ENCODE measurements at regions not wholly inside any gene's neighbourhood (a gene's known extent, or its start where the extent isn't known, plus 50 kb on each side); places are given as distances from the start of the nearest gene placed in this dataset.

DNA sequence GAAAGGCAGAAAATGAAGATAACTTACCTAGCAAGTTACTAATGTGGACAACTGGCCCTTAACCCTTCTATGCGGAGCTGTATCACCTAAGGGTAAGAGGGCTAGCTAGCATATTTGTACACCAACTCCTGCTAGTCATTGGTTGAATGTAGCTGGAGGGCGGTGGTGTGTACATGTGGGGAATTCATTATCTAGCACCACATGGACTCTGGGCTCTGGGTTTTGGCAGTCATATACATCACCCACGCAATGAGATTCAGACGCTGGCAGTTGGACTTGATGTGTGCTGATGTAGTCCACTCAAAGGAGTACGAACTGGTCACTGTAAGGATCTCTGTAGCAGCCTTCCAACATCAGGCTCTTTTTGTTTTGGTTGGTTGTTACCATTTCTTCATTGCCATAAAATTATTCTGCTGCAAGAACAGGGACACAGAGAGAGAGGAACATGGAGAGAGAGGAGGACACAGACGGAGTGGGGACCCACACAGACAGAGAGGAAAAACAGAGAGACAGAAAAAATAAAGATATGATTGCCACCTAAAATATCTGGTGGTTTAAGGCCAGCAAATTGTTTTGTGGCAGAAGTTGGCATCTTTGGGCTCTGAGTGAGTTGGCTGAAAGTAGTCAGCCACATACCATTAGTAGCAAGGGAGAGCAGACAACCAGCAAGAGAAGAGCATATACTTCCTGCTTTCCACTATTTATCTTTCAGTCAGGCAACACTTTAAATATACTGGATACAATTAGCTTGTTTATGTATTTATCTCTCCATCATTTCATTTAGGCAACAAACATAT lies 76.7 kb upstream of the MTPN start:
- H3K4me3 Mint-ChIP-seq, result no peak overlapping the region
- no peaks in the 10 kb centered on the region for H3K4me1 Mint-ChIP-seq (ENCODE audit: low read depth)
- peaks cover 14% of the 10 kb centered on the region for H3K36me3 Mint-ChIP-seq (ENCODE audit: insufficient read depth)
- no peaks in the 10 kb centered on the region for H3K9me3 Mint-ChIP-seq
- no peak for DNase-seq
- no peaks in the 10 kb centered on the region for H3K27me3 Mint-ChIP-seq (ENCODE audit: low read depth)
- ATAC-seq, result no peak

DNA sequence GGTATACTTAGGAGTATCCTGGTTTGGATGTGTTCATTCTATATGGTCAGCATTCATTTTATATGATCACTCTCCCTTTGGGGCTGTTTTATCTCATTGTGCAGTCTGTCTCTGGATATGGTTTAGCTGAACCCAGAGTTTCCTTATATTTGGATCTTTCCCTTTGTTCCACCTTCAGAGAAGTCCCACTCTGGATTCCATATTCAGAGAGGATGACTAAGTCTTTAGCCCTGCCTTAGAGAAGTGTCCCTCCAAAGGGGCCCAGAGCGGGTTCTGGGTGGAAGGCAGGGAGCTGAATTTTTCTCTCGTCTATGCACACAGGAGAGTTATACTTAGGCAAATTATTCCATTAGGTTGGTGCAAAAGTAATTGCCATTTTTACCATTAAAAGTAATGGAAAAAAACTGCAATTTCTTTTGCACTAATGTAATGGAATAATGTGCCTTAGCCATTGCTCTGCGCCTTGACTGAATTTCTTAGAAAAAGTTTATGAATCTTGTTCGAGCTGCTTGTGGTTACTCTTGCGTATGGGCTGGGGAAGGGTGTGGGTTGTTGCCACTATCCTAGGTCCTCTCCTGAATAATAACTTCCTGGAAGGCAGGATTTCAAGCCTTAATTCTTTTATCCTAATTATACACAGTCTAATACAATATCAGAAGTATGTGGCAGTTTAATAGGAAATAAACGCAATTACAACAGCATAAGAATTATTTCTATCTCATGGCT lies 74.2 kb upstream of the MTPN start:
- no peak for ATAC-seq
- Mint-ChIP-seq H3K9me3 (peaks cover 4% of the 10 kb centered on the region), H3K4me1 (ENCODE audit: low read depth) (no peaks in the 10 kb centered on the region), H3K27me3 (ENCODE audit: low read depth) (no peaks in the 10 kb centered on the region), H3K4me3 (no peak overlapping the region), H3K36me3 (ENCODE audit: insufficient read depth) (peaks cover 27% of the 10 kb centered on the region)
- DNase-seq, result no peak

DNA sequence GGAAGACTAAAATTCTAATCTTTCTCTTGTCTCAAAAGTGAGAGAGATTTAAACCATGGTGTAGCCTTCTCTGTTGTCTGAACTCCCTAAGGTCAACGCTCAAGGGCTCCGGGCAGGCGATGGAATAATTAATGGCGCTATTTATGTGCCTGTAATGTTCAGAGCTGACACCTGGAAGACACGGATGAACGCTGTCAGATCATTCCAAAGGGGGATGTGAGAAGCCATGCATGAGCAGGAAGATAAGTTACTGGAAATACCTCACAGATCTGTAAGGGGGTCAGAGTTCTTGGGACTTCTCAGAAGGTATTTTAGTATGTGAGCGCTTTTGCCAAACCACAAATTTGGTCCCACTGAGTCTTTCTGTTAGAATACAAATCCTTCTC lies 73.3 kb upstream of the MTPN start:
- no peaks in the 10 kb centered on the region for H3K27me3 Mint-ChIP-seq (ENCODE audit: low read depth)
- no peak overlapping the region for H3K4me3 Mint-ChIP-seq
- peaks cover 29% of the 10 kb centered on the region for H3K36me3 Mint-ChIP-seq (ENCODE audit: insufficient read depth)
- peaks cover 6% of the 10 kb centered on the region for H3K9me3 Mint-ChIP-seq
- H3K4me1 Mint-ChIP-seq (ENCODE audit: low read depth), result no peaks in the 10 kb centered on the region
- no peak for ATAC-seq
- DNase-seq, result no peak

DNA sequence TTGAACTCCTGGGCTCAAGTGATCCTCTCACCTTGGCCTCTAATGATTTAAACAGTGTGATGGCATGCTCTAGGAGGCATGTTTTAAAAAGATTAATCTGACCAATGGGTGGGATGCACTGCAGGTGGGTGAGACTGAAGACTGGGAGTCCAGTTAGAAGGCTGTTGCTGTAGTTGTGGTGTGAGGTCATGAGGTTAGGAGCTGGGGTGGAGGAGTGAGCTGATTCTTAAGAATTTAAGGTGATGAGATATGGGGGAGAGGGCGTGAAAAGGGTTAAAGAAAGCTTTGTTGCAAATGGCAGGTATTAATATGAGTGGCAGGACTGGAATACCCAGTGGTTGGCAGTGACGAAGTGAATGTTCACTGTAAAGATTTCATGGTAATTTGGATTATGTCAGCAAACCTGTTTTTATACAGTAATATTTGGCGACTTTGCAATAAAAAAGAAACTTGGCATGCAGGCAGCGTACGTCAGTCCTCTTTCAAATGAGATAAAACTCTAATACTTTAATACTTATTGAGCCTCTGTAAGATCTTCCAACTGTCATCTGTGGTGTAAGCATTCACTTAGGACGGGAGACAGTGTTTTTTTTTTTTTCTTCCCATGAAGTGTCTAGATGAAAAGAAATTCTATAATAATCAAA lies 72.8 kb upstream of the MTPN start:
- no peak overlapping the region for H3K4me3 Mint-ChIP-seq
- H3K4me1 Mint-ChIP-seq (ENCODE audit: low read depth), result no peaks in the 10 kb centered on the region
- H3K36me3 Mint-ChIP-seq (ENCODE audit: insufficient read depth), result peaks cover 34% of the 10 kb centered on the region
- H3K27me3 Mint-ChIP-seq (ENCODE audit: low read depth), result no peaks in the 10 kb centered on the region
- ATAC-seq (no peak), DNase-seq (no peak)
- peaks cover 7% of the 10 kb centered on the region for H3K9me3 Mint-ChIP-seq

DNA sequence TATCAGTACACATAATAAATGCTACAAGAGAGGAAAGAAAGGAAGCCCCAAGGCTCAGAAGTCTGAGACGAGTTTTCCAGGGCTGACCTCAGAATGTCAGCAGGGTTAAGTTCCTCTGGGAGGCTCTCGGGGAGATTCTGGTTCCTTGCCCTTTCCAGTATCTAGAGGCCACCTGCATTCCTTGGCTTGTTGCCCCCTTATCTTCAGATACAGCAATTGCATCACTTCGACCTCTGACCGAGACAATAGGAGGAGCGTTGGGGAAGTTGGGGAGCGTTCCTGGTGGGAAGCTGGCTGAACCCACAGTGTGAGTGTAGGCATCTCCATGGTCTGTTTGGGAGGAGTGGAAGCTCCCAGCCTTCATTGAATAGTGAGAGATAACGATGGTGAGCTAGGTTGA lies 72.0 kb upstream of the MTPN start:
- H3K27me3 Mint-ChIP-seq (ENCODE audit: low read depth), result no peaks in the 10 kb centered on the region

DNA sequence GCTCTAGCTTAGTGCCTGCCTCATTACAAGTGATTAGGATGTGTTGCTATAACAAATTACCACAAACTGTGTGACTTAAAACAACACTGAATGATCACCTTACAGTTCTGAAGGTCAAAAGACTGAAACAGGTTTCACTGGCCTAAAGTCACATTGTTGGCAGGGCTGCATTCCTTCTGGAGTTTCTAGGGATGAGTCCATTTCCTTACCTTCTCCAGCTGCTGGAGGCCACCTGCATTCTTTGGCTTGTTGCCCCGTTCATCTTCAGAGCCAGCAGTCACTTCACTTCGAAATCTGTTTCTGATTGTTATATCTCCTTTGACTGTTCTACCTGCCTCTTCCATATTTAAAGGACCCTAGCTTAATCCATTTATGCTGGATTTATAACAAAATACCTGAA lies 69.4 kb upstream of the MTPN start:
- Mint-ChIP-seq H3K4me1 (ENCODE audit: low read depth) (no peaks in the 10 kb centered on the region), H3K27me3 (ENCODE audit: low read depth) (no peaks in the 10 kb centered on the region), H3K36me3 (ENCODE audit: insufficient read depth) (peaks cover 31% of the 10 kb centered on the region), H3K4me3 (no peak overlapping the region), H3K9me3 (peaks cover 7% of the 10 kb centered on the region)
- no peak for ATAC-seq
- no peak for DNase-seq

More for the DNA sequence above, 72.0 kb upstream of the MTPN start:
- Mint-ChIP-seq H3K36me3 (ENCODE audit: insufficient read depth) (peaks cover 32% of the 10 kb centered on the region), H3K4me1 (ENCODE audit: low read depth) (no peaks in the 10 kb centered on the region), H3K4me3 (no peak overlapping the region), H3K9me3 (peaks cover 7% of the 10 kb centered on the region)
- ATAC-seq (no peak), DNase-seq (no peak)

DNA sequence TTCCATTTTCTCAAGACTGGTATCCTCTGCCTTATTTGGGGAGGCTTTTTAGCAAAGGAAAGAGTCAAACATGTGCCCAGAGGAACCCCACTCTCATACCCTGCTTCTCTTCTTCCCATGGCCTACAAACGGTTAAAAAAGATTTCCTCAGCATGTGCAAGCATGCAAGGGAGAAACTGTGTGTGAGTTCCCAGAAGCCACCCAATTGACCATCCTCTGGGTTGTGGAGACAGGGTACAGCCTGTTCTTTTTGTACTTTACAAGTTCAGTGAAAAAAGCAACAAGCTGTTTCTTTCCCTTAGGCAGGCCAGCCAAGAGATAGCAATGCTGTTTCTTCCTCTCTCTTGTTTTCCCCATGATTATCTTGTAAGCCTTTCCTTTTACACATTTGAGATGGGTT lies 68.8 kb upstream of the MTPN start:
- no peak overlapping the region for H3K4me3 Mint-ChIP-seq
- no peak for DNase-seq
- H3K4me1 Mint-ChIP-seq (ENCODE audit: low read depth), result no peaks in the 10 kb centered on the region
- no peak for ATAC-seq
- H3K27me3 Mint-ChIP-seq (ENCODE audit: low read depth), result no peaks in the 10 kb centered on the region
- peaks cover 7% of the 10 kb centered on the region for H3K9me3 Mint-ChIP-seq
- H3K36me3 Mint-ChIP-seq (ENCODE audit: insufficient read depth), result peaks cover 31% of the 10 kb centered on the region

DNA sequence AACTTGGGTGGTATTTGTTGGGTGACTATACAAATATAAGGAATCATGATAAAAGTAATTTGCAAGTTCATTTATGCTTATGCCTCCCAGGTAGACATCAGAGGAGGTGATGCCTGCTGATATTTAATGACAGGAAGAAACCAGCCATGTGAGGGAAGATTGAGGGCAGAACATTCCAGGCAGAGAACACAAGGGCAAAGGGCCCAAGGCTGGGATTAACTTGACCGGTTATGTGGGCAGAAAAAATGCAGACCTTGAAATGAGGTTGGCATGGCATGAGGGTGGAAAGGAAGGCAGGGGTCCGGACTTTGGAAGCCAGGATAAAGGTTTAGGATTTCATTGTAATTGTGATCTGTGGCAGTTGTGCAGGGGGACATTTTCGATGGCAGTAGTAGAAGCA lies 68.0 kb upstream of the MTPN start:
- Mint-ChIP-seq H3K4me3 (no peak overlapping the region), H3K36me3 (ENCODE audit: insufficient read depth) (peaks cover 28% of the 10 kb centered on the region), H3K4me1 (ENCODE audit: low read depth) (no peaks in the 10 kb centered on the region), H3K27me3 (ENCODE audit: low read depth) (no peaks in the 10 kb centered on the region), H3K9me3 (peaks cover 7% of the 10 kb centered on the region)
- no peak for DNase-seq
- no peak for ATAC-seq

DNA sequence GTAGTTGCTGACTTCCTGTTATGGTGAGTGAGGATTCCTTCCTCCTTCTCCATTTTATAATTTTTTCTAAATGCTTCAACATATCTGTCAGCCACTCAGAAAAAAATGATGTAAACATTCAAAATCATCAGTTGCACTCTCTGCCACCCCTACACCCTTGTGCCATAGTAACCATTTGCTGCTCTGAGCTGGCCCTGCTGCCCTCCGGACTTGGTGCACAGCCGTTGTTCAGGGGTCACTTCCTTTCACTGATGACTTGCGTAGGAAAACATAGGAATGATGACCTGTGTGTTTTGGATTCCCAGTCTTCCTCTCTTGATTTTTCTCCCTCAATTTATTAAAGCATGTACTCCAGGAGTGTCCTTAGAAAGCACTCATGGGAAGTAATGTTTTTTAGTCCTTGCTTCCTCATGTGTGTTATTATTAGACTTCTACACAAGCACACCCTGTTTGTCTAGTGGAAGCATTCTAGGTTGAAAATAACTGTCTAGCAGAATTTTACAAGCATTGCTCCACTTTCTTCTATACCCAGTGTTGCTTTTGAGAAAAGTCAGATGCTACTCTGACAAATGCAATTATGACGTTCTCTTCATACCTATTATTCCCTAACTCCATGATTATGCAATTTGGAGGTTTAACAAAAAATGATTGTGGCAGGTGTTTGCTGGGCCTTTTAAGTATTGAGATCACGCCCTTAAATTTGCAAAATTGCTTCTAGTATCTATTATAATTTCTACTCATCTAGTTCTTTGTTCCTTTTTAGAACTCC lies 62.6 kb upstream of the MTPN start:
- Mint-ChIP-seq H3K9me3 (no peaks in the 10 kb centered on the region), H3K4me1 (ENCODE audit: low read depth) (no peaks in the 10 kb centered on the region), H3K27me3 (ENCODE audit: low read depth) (no peaks in the 10 kb centered on the region), H3K4me3 (no peak overlapping the region), H3K36me3 (ENCODE audit: insufficient read depth) (peaks cover 2% of the 10 kb centered on the region)
- DNase-seq, result no peak
- ATAC-seq, result no peak

DNA sequence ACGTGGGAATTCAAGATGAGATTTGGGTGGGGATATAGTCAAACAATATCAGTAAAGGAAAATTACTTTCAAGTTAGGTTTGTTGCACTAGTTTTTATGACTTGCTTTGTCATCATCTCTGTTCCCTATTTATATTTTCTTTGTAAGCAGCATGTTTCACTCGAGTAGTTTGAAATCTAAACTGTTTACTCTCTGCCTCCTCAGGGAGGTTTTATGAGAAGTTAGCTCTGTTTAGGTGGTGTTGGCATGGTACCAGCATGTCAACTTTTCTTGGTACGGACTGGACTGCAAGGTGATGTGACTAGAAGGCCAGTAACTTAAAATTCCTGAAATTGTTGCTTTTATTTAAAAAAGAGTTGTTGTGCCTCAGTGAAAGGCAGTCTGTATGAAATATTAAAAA lies 59.2 kb upstream of the MTPN start:
- Mint-ChIP-seq H3K36me3 (ENCODE audit: insufficient read depth) (peaks cover 6% of the 10 kb centered on the region), H3K9me3 (no peaks in the 10 kb centered on the region), H3K4me1 (ENCODE audit: low read depth) (peaks cover 6% of the 10 kb centered on the region), H3K27me3 (ENCODE audit: low read depth) (no peaks in the 10 kb centered on the region), H3K4me3 (no peak overlapping the region)
- ATAC-seq (no peak), DNase-seq (no peak)

DNA sequence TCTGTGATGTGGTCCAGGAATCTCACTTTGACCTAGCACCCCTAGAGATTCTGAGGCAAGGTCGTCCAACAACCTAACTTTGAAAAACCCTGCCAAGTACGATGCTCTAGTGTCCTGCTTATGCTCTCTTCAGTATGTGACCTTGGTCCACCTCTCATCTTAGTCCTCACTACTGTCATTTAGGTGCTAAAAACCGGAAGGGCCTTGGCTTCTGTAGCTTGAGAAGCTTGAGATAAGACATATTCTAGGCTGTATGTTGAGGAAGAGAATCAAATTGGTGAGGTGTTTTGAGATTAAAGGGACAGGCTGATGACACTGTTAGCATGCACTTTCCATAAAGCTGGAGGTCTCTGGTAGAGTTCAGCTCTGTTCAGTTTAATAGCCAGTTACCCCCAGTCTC lies 57.0 kb upstream of the MTPN start:
- Mint-ChIP-seq H3K36me3 (ENCODE audit: insufficient read depth) (peaks cover 6% of the 10 kb centered on the region), H3K4me1 (ENCODE audit: low read depth) (peaks cover 16% of the 10 kb centered on the region), H3K4me3 (no peak overlapping the region), H3K27me3 (ENCODE audit: low read depth) (no peaks in the 10 kb centered on the region), H3K9me3 (no peaks in the 10 kb centered on the region)
- no peak for ATAC-seq
- DNase-seq, result no peak

DNA sequence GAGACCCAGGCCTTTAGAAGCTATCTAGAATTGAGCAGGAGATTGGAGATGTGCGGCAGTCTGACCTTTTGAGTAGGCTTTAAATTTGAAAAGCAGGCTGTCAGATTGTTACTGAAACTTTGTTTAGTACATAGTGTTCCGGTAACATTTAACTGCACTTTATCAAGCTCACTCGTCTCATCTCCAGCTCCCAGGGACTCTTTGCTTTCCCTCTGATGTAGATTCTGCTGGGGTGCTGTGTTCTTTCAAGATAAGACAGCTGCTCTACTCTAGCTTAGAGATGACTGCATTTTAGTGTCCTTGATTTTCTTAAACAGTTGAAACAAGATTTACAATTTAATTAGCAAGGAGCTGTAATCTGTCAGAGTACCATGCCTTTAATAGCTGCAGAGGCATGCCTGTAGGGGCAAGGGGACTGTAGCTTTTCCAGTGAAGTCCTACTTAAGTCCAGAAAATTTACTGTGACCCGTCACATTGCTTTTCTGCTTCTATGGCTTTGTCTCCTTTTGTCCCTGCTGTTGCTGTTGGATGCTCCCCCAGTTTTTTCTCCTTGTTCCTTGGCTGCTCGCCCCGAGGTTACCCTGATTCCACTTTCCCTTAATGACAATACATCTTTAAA lies 56.4 kb upstream of the MTPN start:
- no peak overlapping the region for H3K4me3 Mint-ChIP-seq
- peak in 1 of 2 donors; percentile 44 for ATAC-seq
- H3K27me3 Mint-ChIP-seq (ENCODE audit: low read depth), result no peaks in the 10 kb centered on the region
- peaks cover 16% of the 10 kb centered on the region for H3K4me1 Mint-ChIP-seq (ENCODE audit: low read depth)
- H3K36me3 Mint-ChIP-seq (ENCODE audit: insufficient read depth), result peaks cover 7% of the 10 kb centered on the region
- no peak for DNase-seq
- H3K9me3 Mint-ChIP-seq, result no peaks in the 10 kb centered on the region

DNA sequence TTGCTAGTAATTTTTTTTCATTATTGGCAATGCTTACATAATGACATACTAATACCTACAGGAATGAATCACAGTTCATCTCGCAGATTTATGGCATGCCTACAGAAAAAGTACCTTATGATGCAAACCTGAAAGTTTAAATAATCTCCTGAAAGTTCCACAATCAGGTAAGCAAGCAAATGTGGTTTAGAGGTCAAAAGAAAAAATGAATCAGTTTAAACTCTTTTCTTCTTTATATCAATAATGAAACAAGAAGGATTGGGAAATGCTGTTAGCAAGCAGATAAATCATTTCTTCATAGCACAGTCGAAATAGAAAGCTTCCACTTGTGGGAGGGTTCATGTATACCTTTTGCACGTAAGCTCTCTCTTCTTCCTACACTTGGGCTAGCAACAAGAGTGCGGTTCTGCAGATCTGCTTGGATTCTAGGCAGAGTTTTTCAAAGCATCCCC lies 53.7 kb upstream of the MTPN start:
- peak overlapping the region; percentile 9 for H3K4me3 Mint-ChIP-seq
- no peak for DNase-seq
- no peaks in the 10 kb centered on the region for H3K27me3 Mint-ChIP-seq (ENCODE audit: low read depth)
- peak; percentile 90 to 91 for ATAC-seq
- H3K9me3 Mint-ChIP-seq, result no peaks in the 10 kb centered on the region
- H3K36me3 Mint-ChIP-seq (ENCODE audit: insufficient read depth), result peaks cover 21% of the 10 kb centered on the region
- H3K4me1 Mint-ChIP-seq (ENCODE audit: low read depth), result peaks cover 16% of the 10 kb centered on the region

DNA sequence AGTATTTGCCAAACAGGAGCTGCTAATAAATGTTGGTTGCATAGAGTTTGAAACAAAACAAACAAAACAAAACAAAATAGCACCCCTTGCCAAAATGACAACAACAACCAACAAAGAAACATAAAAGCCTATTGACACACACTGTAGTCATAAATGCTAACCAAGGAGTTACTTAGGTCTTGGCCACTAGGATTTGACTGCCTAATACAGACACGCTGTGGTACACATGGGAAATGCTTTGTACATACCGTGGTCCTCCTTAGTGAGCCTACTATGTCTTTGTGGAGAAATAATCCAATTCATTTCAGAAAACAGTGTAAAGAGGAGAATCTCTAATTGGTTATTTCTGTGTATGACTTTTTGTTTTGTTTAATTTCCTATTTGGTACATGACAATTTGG lies 53.2 kb upstream of the MTPN start:
- no peaks in the 10 kb centered on the region for H3K9me3 Mint-ChIP-seq
- peaks cover 16% of the 10 kb centered on the region for H3K4me1 Mint-ChIP-seq (ENCODE audit: low read depth)
- DNase-seq, result no peak
- H3K4me3 Mint-ChIP-seq, result no peak overlapping the region
- peaks cover 21% of the 10 kb centered on the region for H3K36me3 Mint-ChIP-seq (ENCODE audit: insufficient read depth)
- no peak for ATAC-seq
- H3K27me3 Mint-ChIP-seq (ENCODE audit: low read depth), result no peaks in the 10 kb centered on the region

Data from activated T-cell treated with anti-CD3 and anti-CD28 coated beads, Interleukin-2, amount 50 U/mL, for 4 hours (primary cell).